ENCODE measurements at regions not wholly inside any gene's neighbourhood (a gene's known extent, or its start where the extent isn't known, plus 50 kb on each side); places are given as distances from the start of the nearest gene placed in this dataset.

GRCh38 chr5:118637947-118638670 is 350.2 kb downstream of the DTWD2 start:
- TF ChIP-seq, protein P1, sequence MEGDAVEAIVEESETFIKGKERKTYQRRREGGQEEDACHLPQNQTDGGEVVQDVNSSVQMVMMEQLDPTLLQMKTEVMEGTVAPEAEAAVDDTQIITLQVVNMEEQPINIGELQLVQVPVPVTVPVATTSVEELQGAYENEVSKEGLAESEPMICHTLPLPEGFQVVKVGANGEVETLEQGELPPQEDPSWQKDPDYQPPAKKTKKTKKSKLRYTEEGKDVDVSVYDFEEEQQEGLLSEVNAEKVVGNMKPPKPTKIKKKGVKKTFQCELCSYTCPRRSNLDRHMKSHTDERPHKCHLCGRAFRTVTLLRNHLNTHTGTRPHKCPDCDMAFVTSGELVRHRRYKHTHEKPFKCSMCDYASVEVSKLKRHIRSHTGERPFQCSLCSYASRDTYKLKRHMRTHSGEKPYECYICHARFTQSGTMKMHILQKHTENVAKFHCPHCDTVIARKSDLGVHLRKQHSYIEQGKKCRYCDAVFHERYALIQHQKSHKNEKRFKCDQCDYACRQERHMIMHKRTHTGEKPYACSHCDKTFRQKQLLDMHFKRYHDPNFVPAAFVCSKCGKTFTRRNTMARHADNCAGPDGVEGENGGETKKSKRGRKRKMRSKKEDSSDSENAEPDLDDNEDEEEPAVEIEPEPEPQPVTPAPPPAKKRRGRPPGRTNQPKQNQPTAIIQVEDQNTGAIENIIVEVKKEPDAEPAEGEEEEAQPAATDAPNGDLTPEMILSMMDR (conservative IDR thresholded peaks at IDR 0.05), result no peak
- no peak for TF ChIP-seq EZH2 (IDR thresholded peaks at IDR 0.05; ENCODE audit: low read depth)
